Inferior parietal cortex (tissue), 1 donor: ENCODE measurements at regions not wholly inside any gene's neighbourhood (a gene's known extent, or its start where the extent isn't known, plus 50 kb on each side); places are given as distances from the start of the nearest gene placed in this dataset.

ENCODE experiments used
- DNase-seq: peaks from one replicate; pipeline ENCODE4 v3.0.0-alpha.2; 2016; ENCODE audit errors: extremely low spot score

GRCh38 chr6:54717849-54718455 lies 128.6 kb upstream of the FAM83B start:
- DNase-seq = peak; percentile 83

- no peak for DNase-seq
These were observed 128.0 kb upstream of the FAM83B start for GRCh38 chr6:54718541-54719023.

GRCh38 chr6:54719131-54719530 lies 127.4 kb upstream of the FAM83B start:
- no peak for DNase-seq

- DNase-seq = no peak
These were observed 126.9 kb upstream of the FAM83B start for GRCh38 chr6:54719633-54720032.

GRCh38 chr6:54722328-54722727 lies 124.2 kb upstream of the FAM83B start:
- DNase-seq = no peak

- no peak for DNase-seq
These were observed 116.9 kb upstream of the FAM83B start for GRCh38 chr6:54729716-54730115.

GRCh38 chr6:54730767-54731630 lies 115.6 kb upstream of the FAM83B start:
- no peak for DNase-seq

GRCh38 chr6:54737247-54737646 lies 109.3 kb upstream of the FAM83B start:
- DNase-seq = no peak

- DNase-seq = no peak
These were observed 98.6 kb upstream of the FAM83B start for GRCh38 chr6:54747955-54748354.

GRCh38 chr6:54754406-54754805 lies 92.2 kb upstream of the FAM83B start:
- DNase-seq = no peak

GRCh38 chr6:54758340-54758739 lies 88.2 kb upstream of the FAM83B start:
- no peak for DNase-seq

- DNase-seq = no peak
These were observed 78.1 kb upstream of the FAM83B start for GRCh38 chr6:54768494-54768893.

GRCh38 chr6:54770328-54770727 lies 76.2 kb upstream of the FAM83B start:
- no peak for DNase-seq

- no peak for DNase-seq
These were observed 74.6 kb upstream of the FAM83B start for GRCh38 chr6:54771968-54772367.

- no peak for DNase-seq
These were observed 74.0 kb upstream of the FAM83B start for GRCh38 chr6:54772610-54773009.

- no peak for DNase-seq
These were observed 71.0 kb upstream of the FAM83B start for GRCh38 chr6:54775576-54775975.

- no peak for DNase-seq
These were observed 69.7 kb upstream of the FAM83B start for GRCh38 chr6:54776891-54777290.

- DNase-seq = peak; percentile 28
These were observed 67.8 kb upstream of the FAM83B start for GRCh38 chr6:54778731-54779130.

- no peak for DNase-seq
These were observed 62.6 kb upstream of the FAM83B start for GRCh38 chr6:54784011-54784410.

GRCh38 chr6:54786154-54786553 lies 60.4 kb upstream of the FAM83B start:
- no peak for DNase-seq

- no peak for DNase-seq
These were observed 58.7 kb upstream of the FAM83B start for GRCh38 chr6:54787825-54788224.
